Hematopoietic multipotent progenitor cell treated with erythropoietin and hydrocortisone succinate and interleukin-3 and kit ligand, for 8 days (in vitro differentiated cells): ENCODE measurements at regions not wholly inside any gene's neighbourhood (a gene's known extent, or its start where the extent isn't known, plus 50 kb on each side); places are given as distances from the start of the nearest gene placed in this dataset.
"Not testable (repeated sequence)": the region's sequence is repeated elsewhere in the genome, so short reads cannot be mapped to it uniquely, and the experiment has no call there.

Source experiments
- DNase-seq: peaks from one replicate; pipeline ENCODE4 v3.0.0-alpha.2; 2015

GRCh38 chr12:86496595-86496994 lies 240.4 kb upstream of the MGAT4C start:
- DNase-seq, result no peak

GRCh38 chr12:86484473-86484872 lies 228.3 kb upstream of the MGAT4C start:
- DNase-seq, result no peak

- no peak for DNase-seq
Measured at GRCh38 chr12:86473231-86473630, 217.0 kb upstream of the MGAT4C start.

GRCh38 chr12:86456776-86457175 lies 200.6 kb upstream of the MGAT4C start:
- DNase-seq, result no peak

GRCh38 chr12:86456241-86456640 lies 200.1 kb upstream of the MGAT4C start:
- DNase-seq, result no peak

- DNase-seq, result no peak
Measured at GRCh38 chr12:86445356-86445755, 189.2 kb upstream of the MGAT4C start.

- no peak for DNase-seq
Measured at GRCh38 chr12:86435053-86435452, 178.9 kb upstream of the MGAT4C start.

- DNase-seq, result no peak
Measured at GRCh38 chr12:86429824-86430223, 173.6 kb upstream of the MGAT4C start.

- DNase-seq, result no peak
Measured at GRCh38 chr12:86421333-86421732, 165.1 kb upstream of the MGAT4C start.

GRCh38 chr12:86414201-86414600 lies 158.0 kb upstream of the MGAT4C start:
- DNase-seq, result no peak

GRCh38 chr12:86411710-86412109 lies 155.5 kb upstream of the MGAT4C start:
- no peak for DNase-seq

GRCh38 chr12:86407620-86408208 lies 151.5 kb upstream of the MGAT4C start:
- no peak for DNase-seq

- DNase-seq, result no peak
Measured at GRCh38 chr12:86389949-86390348, 133.8 kb upstream of the MGAT4C start.

- no peak for DNase-seq
Measured at GRCh38 chr12:86387591-86388145, 131.5 kb upstream of the MGAT4C start.

- not testable (repeated sequence) for DNase-seq
Measured at GRCh38 chr12:86383759-86384158, 127.6 kb upstream of the MGAT4C start.

GRCh38 chr12:86379337-86379736 lies 123.1 kb upstream of the MGAT4C start:
- no peak for DNase-seq

GRCh38 chr12:86376052-86376451 lies 119.9 kb upstream of the MGAT4C start:
- no peak for DNase-seq

GRCh38 chr12:86373813-86374212 lies 117.6 kb upstream of the MGAT4C start:
- DNase-seq, result no peak

GRCh38 chr12:86367137-86367536 lies 110.9 kb upstream of the MGAT4C start:
- DNase-seq, result no peak

- DNase-seq, result no peak
Measured at GRCh38 chr12:86349196-86349595, 93.0 kb upstream of the MGAT4C start.

- DNase-seq, result no peak
Measured at GRCh38 chr12:86333955-86334522, 77.8 kb upstream of the MGAT4C start.

- no peak for DNase-seq
Measured at GRCh38 chr12:86331457-86331856, 75.3 kb upstream of the MGAT4C start.

GRCh38 chr12:86331012-86331411 lies 74.8 kb upstream of the MGAT4C start:
- DNase-seq, result no peak

GRCh38 chr12:86312232-86312631 lies 56.0 kb upstream of the MGAT4C start:
- DNase-seq, result no peak
